ENCODE measurements at regions not wholly inside any gene's neighbourhood (a gene's known extent, or its start where the extent isn't known, plus 50 kb on each side); places are given as distances from the start of the nearest gene placed in this dataset.
"Not testable (repeated sequence)": the region's sequence is repeated elsewhere in the genome, so short reads cannot be mapped to it uniquely, and the experiment has no call there.

DNA sequence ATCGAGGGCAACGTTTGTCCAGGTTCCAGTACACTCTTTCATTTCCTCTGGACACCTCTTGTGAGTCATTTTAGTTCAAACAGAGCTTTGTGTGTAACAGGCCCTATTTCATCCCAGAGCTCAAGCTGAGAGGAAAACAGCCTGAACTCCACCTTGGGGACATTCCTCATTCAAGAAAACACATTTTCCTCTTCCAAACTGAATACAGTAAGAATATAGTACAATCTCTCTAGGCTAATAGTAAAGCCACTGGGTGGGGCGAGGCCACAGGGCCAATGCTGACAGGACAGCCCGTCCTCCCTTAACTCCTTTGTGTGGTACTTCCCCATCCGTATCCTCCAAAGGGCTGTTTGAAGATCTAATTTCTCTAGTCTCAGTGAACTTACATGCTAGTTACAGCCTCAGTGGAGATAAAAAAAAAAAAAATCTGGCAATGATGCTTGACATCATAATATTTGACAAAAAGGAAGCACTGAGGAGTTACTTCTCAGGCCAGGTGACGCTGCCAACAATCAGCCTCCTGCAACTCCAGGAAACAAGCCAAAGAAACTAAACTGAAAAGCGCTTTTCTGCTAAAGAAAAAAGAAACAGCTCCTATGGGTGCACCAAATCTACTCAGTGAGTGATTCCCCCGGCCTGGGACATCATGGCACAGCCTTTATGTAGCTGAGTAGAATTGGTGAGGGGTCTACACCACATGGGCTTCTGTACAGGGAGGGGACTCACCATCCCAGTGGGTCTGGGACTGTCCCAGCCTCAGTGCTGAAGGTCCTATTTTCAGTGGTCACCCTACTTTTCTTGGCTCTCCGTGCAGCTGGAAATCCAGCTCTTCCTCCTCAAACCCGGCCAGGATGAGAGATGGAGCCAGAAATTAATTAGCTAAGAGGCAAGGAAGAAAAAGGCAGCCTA, 238.2 kb upstream of the NEBL start:
- DNase-seq (ENCODE audit: low read depth), result no peak

DNA sequence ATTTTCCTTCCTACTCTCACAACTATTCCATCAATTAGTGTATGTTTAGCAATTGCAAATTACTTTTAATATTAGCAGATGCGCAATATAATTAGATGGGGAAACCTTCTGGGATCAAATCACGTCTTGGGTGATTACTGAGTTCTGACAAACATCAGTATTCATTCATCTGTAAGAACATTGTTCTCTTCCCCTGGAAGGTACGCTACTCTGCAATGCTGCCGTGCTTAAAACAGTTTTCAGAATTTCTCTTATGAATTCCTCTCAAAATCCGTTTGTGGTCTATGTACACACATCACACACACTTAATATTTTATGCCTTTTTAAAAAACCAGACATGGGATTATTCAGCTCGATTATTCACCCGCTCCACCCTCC, 237.5 kb upstream of the NEBL start:
- DNase-seq (ENCODE audit: low read depth), result no peak

DNA sequence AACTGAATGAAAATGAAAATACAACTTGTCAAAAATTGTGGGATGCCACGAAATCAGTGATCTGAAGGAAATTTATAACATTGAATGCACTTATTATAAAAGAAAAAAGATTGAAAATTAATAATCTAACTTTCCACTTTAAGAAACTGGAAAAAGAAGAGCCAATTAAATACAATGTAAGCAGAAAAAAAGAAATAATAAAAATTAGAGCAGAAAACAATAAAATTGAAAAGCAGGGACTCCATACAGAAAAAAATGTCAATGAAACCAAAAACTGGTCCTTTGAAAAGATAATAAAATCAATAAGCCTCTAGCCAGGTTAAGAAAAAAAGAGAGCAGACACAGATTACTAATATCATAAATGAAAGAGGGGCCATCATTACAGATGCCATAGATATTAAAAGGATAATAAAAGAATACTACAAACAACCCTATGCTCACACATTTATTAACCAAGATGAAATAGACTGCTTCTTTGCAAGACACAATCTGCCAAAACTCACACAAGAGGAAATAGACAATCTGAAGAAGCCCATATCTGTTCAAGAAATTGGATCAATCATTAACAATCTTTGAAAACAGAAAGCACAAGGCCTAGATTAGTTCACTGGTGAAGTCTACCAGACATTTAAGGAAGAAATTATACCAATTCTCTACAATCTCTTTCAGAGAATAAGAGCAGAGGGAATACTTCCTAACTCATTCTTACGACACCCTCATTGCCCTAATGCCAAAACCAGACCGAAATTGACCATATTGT, 233.8 kb upstream of the NEBL start:
- DNase-seq (ENCODE audit: low read depth), result no peak

DNA sequence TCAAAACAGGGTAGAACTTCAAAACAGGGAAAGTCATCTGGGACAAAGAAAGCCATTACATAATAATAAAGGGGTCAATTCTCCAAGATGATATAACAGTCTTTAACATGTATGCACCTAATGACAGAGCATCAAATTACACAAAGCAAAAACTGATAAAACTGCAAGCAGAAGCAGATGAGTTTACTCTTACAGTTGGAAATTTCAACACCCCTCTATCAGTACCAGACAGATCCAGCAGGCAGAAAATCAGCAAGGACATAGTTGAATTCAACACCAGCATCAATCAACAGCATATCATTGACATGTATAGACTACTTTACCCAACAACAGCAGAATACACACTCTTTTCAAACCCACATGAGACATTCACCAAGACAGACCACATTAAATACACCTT, 233.0 kb upstream of the NEBL start:
- no peak for DNase-seq (ENCODE audit: low read depth)

DNA sequence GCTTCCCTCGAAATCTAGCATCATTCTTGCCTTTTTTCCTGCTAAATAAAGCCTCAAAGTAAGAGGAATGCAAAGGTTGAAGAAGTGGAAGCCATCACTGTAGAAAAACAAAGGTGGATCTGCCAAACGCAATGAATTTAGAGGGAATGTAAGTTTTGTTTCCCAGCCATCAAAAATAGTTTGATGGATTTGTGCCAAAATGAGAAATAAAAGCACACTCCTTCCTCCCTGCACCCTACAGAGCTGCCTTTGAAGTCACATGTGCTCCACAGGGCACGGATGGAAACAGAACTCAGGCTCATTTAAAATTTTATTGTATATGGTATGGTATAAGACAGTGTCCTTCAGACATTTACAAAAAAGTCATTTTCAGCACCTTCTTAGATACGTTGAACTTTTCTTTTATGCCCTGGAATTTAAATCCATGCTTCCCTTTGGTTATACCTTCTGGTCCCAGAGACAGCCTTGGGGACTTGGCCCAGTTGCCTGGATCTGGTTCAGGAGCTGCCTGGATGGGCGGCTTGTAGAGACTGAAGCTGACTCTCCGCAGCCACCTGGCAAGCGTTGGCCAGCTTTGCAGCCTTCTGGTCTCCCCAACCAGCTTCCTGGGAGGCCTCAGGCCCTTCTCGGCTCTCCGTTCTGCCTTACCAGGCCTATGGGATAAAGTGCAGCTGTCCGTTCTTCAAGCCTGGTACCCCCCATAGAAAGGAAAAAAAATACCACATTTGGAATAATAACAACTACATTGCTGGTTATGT, 228.5 kb upstream of the NEBL start:
- no peak for DNase-seq (ENCODE audit: low read depth)

DNA sequence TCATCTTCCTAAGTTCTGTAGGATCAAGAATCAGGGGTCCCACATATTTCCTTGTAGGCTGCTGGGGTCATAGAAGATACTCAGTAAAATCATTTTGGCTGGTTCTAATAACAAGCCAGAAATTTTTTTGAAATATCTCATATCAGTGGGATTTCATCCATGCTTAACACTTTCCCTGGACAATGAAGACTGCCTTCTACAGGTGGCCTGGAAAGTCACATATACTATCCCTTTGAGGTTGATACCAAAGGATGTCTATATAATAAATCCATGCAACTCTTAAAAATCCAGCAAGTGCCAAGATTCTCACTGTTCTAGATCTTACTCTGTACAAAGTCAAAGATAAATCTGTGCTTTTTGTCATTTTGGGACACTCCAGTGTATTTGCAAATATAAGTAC, 225.8 kb upstream of the NEBL start:
- DNase-seq (ENCODE audit: low read depth), result no peak

DNA sequence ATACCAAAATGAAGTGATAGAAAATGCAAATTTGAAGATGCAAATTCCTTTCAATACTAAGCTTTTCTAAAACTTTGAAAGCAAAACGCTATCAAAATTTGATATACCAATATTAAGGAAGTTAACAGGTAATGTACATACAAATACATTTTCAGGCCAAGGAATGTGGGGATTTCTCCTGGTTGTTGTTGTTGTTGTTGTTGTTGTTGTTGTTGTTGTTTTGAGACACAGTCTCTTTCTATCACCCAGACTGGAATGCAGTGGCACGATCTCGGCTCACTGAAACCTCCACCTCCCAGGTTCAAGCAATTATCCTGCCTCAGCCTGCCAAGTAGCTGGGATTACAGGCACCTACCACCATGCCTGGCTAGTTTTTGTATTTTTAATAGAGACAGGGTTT, 224.7 kb upstream of the NEBL start:
- not testable (repeated sequence) for DNase-seq (ENCODE audit: low read depth)

DNA sequence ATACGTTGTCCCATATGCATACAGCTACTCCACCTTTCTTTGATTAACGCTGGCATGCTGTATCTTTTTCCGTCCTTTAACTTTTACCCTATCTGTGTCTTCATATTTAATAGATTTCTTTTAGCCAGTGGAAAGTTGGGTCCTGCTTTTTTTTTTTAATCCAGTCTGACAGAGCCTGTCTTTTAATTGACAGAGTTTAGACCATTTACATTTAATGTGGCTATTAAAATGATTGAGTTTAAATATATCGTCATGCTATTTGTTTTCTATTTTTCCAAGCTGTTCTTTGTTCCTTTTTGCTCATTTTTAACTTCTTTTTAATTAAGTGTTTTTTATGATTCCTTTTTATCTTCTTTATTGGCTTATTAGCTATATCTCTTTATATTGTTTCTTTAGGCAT, 217.6 kb upstream of the NEBL start:
- DNase-seq (ENCODE audit: low read depth), result no peak

DNA sequence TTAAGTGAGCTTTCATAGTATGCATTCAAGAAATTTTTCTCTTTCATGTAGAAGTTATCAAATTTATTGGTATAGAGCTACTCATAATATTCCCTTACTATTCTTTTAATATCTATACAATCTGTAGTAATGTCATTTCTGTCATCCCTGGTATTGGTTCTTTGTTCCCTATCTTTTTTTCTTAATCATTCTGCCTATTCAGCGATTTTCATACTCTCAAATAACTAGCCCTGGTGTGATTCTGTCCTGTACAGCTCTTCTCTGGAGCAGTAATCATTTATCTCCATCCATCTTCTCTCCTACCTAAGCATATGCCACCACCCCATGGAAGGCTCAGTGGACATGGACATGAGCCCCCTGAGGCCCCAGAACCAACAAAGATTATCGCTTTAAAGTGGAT, 213.2 kb upstream of the NEBL start:
- DNase-seq (ENCODE audit: low read depth), result no peak

DNA sequence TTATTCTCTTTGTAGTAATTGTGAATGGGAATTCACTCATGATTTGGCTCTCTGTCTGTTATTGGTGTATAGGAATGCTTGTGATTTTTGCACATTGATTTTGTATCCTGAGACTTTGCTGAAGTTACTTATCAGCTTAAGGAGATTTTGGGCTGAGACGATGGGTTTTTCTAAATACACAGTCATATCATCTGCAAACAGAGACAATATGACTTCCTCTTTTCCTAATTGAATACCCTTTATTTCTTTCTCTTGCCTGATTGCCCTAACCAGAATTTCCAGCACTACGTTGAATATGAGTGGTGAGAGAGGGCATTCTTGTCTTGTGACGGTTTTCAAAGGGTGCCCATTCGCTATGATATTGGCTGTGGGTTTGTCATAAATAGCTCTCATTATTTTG, 209.8 kb upstream of the NEBL start:
- not testable (repeated sequence) for DNase-seq (ENCODE audit: low read depth)

DNA sequence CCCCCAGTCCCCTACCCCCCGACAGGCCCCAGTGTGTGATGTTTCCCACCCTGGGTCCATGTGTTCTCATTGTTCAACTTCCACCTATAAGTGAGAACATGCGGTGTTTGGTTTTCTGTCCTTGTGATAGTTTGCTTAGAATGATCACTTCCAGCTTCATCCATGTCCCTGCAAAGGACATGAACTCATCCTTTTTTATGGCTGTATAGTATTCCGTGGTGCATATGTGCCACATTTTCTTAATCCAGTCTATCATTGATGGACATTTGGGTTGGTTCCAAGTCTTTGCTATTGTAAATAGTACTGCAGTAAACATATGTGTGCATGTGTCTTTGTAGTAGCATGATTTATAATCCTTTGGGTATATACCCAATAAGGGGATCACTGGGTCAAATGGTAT, 208.2 kb upstream of the NEBL start:
- not testable (repeated sequence) for DNase-seq (ENCODE audit: low read depth)

DNA sequence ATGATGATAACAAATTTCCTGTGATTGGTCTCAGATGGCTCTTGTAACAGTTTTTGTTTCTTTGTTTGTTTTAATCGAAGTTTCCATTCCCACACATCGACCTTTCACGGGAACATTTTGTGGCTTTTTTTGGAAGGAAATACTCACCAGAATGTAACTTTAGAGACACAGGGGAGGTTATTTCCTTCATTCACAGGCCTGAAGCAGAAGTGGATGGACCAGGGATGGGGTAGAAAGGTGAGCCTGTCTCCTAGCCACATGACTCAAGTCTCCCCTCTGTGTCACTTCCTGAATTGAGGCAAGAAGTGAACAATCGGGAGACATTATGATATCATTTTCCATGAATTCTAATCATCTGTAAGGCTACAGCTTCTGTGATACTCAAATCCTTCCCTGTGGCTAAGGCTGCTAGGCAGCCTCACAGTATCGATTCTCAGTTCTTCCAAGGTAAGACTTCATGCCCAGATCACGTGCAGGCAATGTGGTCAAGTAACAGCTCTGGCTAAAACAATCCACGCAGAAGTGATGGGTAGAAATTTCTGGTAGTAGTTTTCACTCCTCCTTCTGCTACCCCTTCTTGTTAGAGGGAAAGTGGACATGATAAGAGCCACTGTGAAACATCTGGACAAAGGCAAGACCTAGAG, 203.9 kb upstream of the NEBL start:
- DNase-seq (ENCODE audit: low read depth), result no peak

DNA sequence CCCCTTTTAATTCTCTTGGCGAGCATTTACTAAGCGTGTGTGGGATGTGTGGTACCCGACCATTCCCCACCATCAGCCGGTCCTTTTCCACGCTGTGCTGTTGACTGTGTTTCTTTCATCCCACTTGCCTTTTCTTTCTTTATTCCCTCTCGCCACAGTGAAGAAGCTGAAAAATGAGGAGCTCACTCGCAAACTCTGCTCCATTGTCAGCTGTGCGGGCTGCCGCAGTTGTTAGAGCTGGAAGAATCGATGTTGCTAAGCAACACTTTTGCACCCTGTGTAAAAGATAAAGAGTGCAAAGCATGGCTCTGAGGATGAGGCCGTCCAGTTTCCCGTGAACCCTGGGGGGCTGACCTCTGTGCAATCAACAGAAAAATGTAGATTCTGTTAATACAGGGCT, 203.1 kb upstream of the NEBL start:
- DNase-seq (ENCODE audit: low read depth), result no peak

DNA sequence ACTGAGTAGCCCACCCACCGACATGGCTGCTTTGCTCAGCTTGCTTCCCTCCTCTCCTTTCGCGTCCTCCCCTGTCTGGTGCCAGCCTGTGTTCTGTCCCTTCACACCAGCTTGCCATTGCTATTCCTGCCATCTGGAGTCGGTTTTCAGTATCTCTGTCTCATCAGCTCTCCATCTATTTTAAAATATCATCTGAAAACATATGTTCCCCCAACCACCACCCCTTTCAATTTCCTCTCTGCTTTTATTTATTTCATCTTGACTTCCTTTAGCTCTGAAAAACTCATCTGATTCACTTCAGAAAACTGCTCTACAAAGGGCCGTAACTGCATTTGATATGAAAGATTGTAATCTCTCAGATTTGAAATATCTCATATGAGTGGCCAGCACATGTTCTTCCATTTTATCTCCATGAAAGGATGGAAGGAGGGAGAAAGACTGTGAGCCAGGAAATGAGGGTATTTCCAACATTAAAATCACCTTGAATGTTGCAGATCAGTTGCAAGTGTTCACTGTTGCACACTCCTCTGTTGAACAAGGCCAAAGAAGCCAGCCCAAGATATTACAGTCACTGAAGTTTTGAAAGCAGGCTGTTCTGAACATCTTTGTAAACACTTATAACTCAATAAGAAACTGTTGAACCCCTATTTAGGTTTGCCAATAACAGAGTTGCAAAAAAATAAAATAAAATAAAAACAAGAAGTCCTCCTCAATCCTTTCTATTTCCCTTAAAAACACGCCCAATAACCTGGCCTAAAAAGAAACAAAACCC, 202.4 kb upstream of the NEBL start:
- no peak for DNase-seq (ENCODE audit: low read depth)

DNA sequence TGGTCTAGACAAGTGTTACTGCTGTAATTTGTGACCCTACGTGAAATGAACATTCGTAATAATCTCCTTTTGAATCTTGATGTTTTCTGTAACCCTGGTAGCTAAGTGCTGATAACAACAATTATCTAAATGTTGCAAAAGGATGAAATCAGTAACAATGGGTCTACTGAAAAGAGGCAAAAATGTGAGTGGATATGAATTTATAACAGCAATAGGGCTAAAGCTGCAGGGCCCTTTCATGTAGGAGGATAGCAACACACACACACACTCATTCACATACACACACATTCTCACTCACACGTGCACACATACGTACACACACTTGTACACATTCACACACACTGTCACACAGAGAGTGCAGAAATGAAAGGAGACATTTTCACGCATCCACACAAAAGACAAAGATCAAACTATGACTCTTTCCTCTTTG, 200.8 kb upstream of the NEBL start:
- DNase-seq (ENCODE audit: low read depth), result no peak

DNA sequence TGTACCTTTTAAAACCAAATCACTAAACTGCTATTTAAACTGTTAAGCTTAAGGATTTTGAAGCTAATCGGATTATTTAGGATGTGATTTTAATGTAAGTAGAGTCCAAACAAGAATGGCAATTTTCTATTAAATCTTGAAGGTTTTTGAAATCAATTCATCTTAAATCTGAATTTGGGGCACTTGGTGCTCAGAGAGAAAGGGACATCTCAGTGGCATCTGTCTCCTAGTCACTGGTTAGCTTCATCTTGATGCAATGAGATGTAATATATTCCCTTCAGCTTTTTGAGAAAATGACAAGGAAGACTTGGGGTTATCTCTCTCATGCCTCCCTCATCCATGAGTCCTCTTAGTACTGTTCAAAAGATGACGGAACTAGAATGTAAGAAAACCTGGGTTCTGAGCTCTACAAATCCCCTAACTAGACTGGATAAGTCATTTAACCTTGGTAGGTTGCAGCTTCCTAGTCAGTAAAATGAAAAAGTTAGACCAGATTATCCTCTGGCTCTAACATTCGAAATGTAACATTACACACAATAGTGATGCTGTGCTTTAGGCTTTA, 198.5 kb upstream of the NEBL start:
- no peak for DNase-seq (ENCODE audit: low read depth)

DNA sequence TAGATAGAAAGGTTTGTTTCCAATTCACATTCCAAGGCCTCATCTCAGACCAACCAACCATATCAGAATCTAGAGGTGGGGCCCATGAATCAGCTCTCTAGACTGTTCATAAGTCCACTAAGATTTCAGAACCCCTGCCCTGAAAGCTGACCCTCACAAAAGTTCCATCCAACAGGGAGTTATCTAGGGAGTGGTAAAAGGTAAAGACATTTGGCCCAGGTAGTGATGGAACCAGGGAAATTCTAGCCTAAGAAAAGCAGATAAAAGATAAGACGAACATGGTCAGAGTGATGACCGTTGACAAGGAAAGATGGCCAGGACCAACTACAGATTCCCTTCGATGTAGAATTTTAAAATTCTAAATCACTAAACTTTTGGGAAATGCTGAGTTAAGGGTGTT, 198.0 kb upstream of the NEBL start:
- DNase-seq (ENCODE audit: low read depth), result no peak

DNA sequence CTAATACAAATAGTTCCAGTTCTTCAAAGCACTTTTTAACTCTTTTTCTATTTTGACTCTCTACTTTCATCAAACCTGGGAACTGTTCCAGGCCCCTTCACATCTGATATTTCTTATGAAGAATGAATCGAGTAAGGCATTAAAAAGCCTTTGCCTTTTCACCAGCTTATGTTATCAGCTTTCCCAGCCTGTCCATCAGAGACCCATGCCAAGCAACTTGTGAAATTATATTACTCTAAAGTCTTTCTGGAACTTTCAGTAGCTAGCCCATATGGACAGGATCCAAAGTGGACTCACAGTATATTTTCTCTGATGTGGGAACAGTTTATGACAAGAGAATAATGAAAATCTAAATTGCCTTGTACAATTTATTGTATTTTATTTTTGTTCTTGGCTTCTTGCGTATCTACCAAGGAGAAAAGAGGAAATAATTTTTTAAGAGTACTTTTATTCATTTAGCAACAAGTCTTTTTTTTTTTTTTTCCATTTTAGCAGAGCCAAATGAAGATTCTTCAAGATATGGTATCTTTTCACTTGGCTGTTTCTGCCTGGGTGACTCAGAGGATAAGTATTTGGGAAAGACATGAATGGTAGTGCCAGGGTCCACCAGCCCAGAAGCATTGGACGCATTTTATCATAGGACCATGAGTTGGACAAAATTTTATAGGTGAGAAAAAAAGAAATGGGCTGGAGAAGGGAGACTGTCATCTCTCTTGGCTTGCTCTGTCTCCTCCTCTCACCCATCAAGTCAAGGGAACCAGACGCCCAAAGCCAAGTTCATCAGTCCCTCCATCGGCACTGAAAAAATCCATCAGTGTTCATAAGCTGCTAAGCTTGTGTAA, 195.8 kb upstream of the NEBL start:
- DNase-seq (ENCODE audit: low read depth), result no peak

DNA sequence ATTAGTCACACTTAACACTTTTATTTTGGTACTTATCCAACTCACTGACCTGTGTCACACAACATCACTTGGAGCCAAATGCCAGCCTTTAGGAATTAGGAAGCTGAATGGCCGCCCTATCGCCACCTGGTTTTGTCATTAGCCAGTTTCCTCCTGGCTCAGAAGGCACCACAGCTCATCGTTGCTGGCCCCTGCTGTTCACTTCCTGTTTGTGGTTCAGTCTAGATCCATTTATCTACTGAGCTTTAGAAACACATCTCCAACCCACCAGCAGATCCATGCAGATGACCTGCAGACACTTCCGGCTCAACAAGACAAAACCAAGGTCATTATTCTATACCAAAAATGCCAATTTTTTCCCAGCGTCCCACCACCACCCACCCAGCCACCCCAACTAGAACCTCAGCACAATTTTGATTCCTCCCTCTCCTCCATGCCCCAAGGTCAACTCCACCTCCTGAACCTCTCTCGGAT, 193.5 kb upstream of the NEBL start:
- no peak for DNase-seq (ENCODE audit: low read depth)

DNA sequence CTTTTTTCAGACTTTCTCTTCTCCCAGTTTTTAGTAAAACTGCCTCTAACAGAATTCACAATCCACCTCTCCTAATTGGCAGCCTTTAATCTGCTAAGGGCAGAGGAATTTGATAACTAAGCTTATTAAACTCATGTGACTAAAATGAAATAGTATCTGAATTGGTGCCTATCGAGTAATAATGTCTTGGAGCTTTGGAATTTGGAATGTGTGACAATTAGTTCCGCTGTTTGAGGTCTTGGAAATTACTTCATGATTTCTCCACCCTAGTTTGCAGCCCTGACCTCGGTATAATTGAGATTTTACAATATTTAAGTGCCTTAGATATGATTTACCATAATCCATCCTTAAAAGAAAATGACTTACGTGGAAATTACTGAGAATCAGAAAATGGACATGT, 190.4 kb upstream of the NEBL start:
- no peak for DNase-seq (ENCODE audit: low read depth)

All from stimulated activated CD8-positive, alpha-beta memory T cell treated with anti-CD3 and anti-CD28 coated beads, Interleukin-15, amount 100 ng/mL, for 24 hours (primary cell).